ENCODE measurements at regions not wholly inside any gene's neighbourhood (a gene's known extent, or its start where the extent isn't known, plus 50 kb on each side); places are given as distances from the start of the nearest gene placed in this dataset.

GRCh38 chr12:91377436-91377835 is 194.8 kb upstream of the DCN start:
- TF ChIP-seq POLR2A (IDR thresholded peaks at IDR 0.05) (no peak), CTCF (IDR thresholded peaks at IDR 0.05) (no peak), EP300 (IDR thresholded peaks at IDR 0.05) (no peak)
